ENCODE measurements at regions not wholly inside any gene's neighbourhood (a gene's known extent, or its start where the extent isn't known, plus 50 kb on each side); places are given as distances from the start of the nearest gene placed in this dataset.

GRCh38 chr14:53525608-53526007 lies 372.5 kb upstream of the DDHD1 start:
- Histone ChIP-seq H3K36me3 (replicated peaks in 1 of 2; ENCODE audit: control extremely low read depth in 1 of 2, control insufficient read depth in 1 of 2, extremely low read depth in 1 of 2, insufficient read depth in 2 of 2, low read length in 1 of 2) (no peaks in the 10 kb centered on the region), H4K20me1 (ENCODE audit: control insufficient read depth, insufficient read depth, low read length, poor library complexity, severe bottlenecking) (no peaks in the 10 kb centered on the region), H3K4me3 (ENCODE audit: control extremely low read depth in 1 of 5, extremely low read depth in 1 of 5, insufficient read depth in 1 of 5, low read depth in 2 of 5, low read length in 4 of 5) (no peak overlapping the region), H3K9ac (ENCODE audit: low read length) (no peak overlapping the region), H3K4me1 (ENCODE audit: control insufficient read depth in 2 of 2, insufficient read depth in 2 of 2, low read length in 2 of 2) (no peaks in the 10 kb centered on the region), H3K79me2 (ENCODE audit: control insufficient read depth, insufficient read depth, low read length) (no peaks in the 10 kb centered on the region), H3K9me3 (ENCODE audit: control extremely low read depth in 1 of 3, control insufficient read depth in 2 of 3, insufficient read depth in 1 of 3, low read length in 2 of 3) (peaks cover 0 to 2% (median 0%) of the 10 kb centered on the region in 3 donors), H3K27me3 (replicated peaks in 1 of 4; ENCODE audit: control extremely low read depth in 1 of 4, control insufficient read depth in 3 of 4, insufficient read depth in 4 of 4, low read length in 3 of 4) (no peaks in the 10 kb centered on the region), H2AFZ (ENCODE audit: insufficient read depth, low read depth, low read length, poor library complexity, severe bottlenecking) (no peak overlapping the region), H3K27ac (ENCODE audit: low read length in 2 of 2) (no peak overlapping the region), H3K4me2 (replicated peaks; ENCODE audit: low read depth, low read length, poor library complexity, severe bottlenecking) (no peak overlapping the region)
- no peak for DNase-seq
- no peaks in the 10 kb centered on the region for H3K4me1 Mint-ChIP-seq
- TF ChIP-seq EZH2 (IDR thresholded peaks at IDR 0.05; ENCODE audit: borderline replicate concordance, insufficient read depth, low read depth, low read length, poor library complexity, severe bottlenecking) (no peak), CTCF (IDR thresholded peaks at IDR 0.05) (no peak)
- ChIA-PET POLR2A (no interaction called here), CTCF (no interaction called here)
- no peak overlapping the region for H3K4me3 Mint-ChIP-seq
- no peaks in the 10 kb centered on the region for H3K9me3 Mint-ChIP-seq (ENCODE audit: insufficient read depth)
- ATAC-seq (ENCODE audit: low read depth), result no peak
- WGBS (ENCODE audit: insufficient coverage), result 100% methylated on average over 2 of the region's 2 CpGs
- intact Hi-C loops (cut with micrococcal nuclease), result no loop called here
- no peak overlapping the region for H3K27ac Mint-ChIP-seq
- H3K27me3 Mint-ChIP-seq, result no peaks in the 10 kb centered on the region

GRCh38 chr14:53524391-53524790 lies 371.3 kb upstream of the DDHD1 start:
- no peaks in the 10 kb centered on the region for H3K4me1 Mint-ChIP-seq
- Histone ChIP-seq H3K9ac (ENCODE audit: low read length) (no peak overlapping the region), H4K20me1 (ENCODE audit: control insufficient read depth, insufficient read depth, low read length, poor library complexity, severe bottlenecking) (no peaks in the 10 kb centered on the region), H3K4me3 (ENCODE audit: control extremely low read depth in 1 of 5, extremely low read depth in 1 of 5, insufficient read depth in 1 of 5, low read depth in 2 of 5, low read length in 4 of 5) (no peak overlapping the region), H2AFZ (ENCODE audit: insufficient read depth, low read depth, low read length, poor library complexity, severe bottlenecking) (no peak overlapping the region), H3K4me1 (ENCODE audit: control insufficient read depth in 2 of 2, insufficient read depth in 2 of 2, low read length in 2 of 2) (no peaks in the 10 kb centered on the region), H3K27me3 (replicated peaks in 1 of 4; ENCODE audit: control extremely low read depth in 1 of 4, control insufficient read depth in 3 of 4, insufficient read depth in 4 of 4, low read length in 3 of 4) (no peaks in the 10 kb centered on the region), H3K27ac (ENCODE audit: low read length in 2 of 2) (no peak overlapping the region), H3K4me2 (replicated peaks; ENCODE audit: low read depth, low read length, poor library complexity, severe bottlenecking) (no peak overlapping the region), H3K79me2 (ENCODE audit: control insufficient read depth, insufficient read depth, low read length) (no peaks in the 10 kb centered on the region), H3K36me3 (replicated peaks in 1 of 2; ENCODE audit: control extremely low read depth in 1 of 2, control insufficient read depth in 1 of 2, extremely low read depth in 1 of 2, insufficient read depth in 2 of 2, low read length in 1 of 2) (no peaks in the 10 kb centered on the region), H3K9me3 (ENCODE audit: control extremely low read depth in 1 of 3, control insufficient read depth in 2 of 3, insufficient read depth in 1 of 3, low read length in 2 of 3) (peaks cover 0 to 2% (median 0%) of the 10 kb centered on the region in 3 donors)
- no peaks in the 10 kb centered on the region for H3K9me3 Mint-ChIP-seq (ENCODE audit: insufficient read depth)
- intact Hi-C loops (cut with micrococcal nuclease), result no loop called here
- WGBS (ENCODE audit: insufficient coverage), result 40% methylated on average over 1 of the region's 4 CpGs
- no peak overlapping the region for H3K4me3 Mint-ChIP-seq
- ATAC-seq (ENCODE audit: low read depth) (no peak), DNase-seq (no peak)
- POLR2A ChIA-PET, result no interaction called here
- H3K27ac Mint-ChIP-seq, result no peak overlapping the region
- CTCF ChIA-PET, result interaction anchor here (1.0 to 1.1 kb wide), 2 partner anchors 16 to 650 kb away, joined by 3 read pairs; no protein-coding TSS in a partner anchor
- TF ChIP-seq EZH2 (IDR thresholded peaks at IDR 0.05; ENCODE audit: borderline replicate concordance, insufficient read depth, low read depth, low read length, poor library complexity, severe bottlenecking) (no peak), CTCF (IDR thresholded peaks at IDR 0.05) (no peak)
- H3K27me3 Mint-ChIP-seq, result no peaks in the 10 kb centered on the region

All from B cell (primary cell).